GM21825 (cell line): ENCODE measurements at regions not wholly inside any gene's neighbourhood (a gene's known extent, or its start where the extent isn't known, plus 50 kb on each side); places are given as distances from the start of the nearest gene placed in this dataset.

ENCODE experiments used
- ATAC-seq: cut with Tn5 transposase; IDR thresholded peaks from one replicate; pipeline ENCODE4 v1.9.1; 2021; ENCODE audit warnings: mild to moderate bottlenecking, moderate library complexity; ENCODE audit not compliant: unreplicated experiment

- ATAC-seq, result no peak
These were observed 304.4 kb upstream of the ADGRL2 start for GRCh38 chr1:81496349-81496748.

GRCh38 chr1:81493102-81493869 lies 307.4 kb upstream of the ADGRL2 start:
- no peak for ATAC-seq

- ATAC-seq, result no peak
These were observed 308.1 kb upstream of the ADGRL2 start for GRCh38 chr1:81492628-81493027.

- ATAC-seq, result no peak
These were observed 310.1 kb upstream of the ADGRL2 start for GRCh38 chr1:81490614-81491013.

GRCh38 chr1:81489372-81489934 lies 311.3 kb upstream of the ADGRL2 start:
- ATAC-seq, result no peak

GRCh38 chr1:81484284-81484683 lies 316.4 kb upstream of the ADGRL2 start:
- ATAC-seq, result no peak

- no peak for ATAC-seq
These were observed 322.5 kb upstream of the ADGRL2 start for GRCh38 chr1:81478219-81478618.

GRCh38 chr1:81477710-81478109 lies 323.0 kb upstream of the ADGRL2 start:
- no peak for ATAC-seq

- no peak for ATAC-seq
These were observed 328.3 kb upstream of the ADGRL2 start for GRCh38 chr1:81472387-81472786.

GRCh38 chr1:81471255-81471654 lies 329.5 kb upstream of the ADGRL2 start:
- no peak for ATAC-seq

GRCh38 chr1:81470275-81470674 lies 330.5 kb upstream of the ADGRL2 start:
- no peak for ATAC-seq

- no peak for ATAC-seq
These were observed 333.4 kb upstream of the ADGRL2 start for GRCh38 chr1:81467383-81467782.

GRCh38 chr1:81466961-81467360 lies 333.8 kb upstream of the ADGRL2 start:
- no peak for ATAC-seq

GRCh38 chr1:81463936-81464837 lies 336.5 kb upstream of the ADGRL2 start:
- no peak for ATAC-seq

- ATAC-seq, result no peak
These were observed 341.7 kb upstream of the ADGRL2 start for GRCh38 chr1:81459043-81459442.

GRCh38 chr1:81458186-81458585 lies 342.5 kb upstream of the ADGRL2 start:
- ATAC-seq, result no peak

GRCh38 chr1:81455481-81455880 lies 345.3 kb upstream of the ADGRL2 start:
- ATAC-seq, result no peak

- ATAC-seq, result no peak
These were observed 346.8 kb upstream of the ADGRL2 start for GRCh38 chr1:81453971-81454370.

GRCh38 chr1:81453367-81453703 lies 347.4 kb upstream of the ADGRL2 start:
- ATAC-seq, result no peak

- no peak for ATAC-seq
These were observed 347.9 kb upstream of the ADGRL2 start for GRCh38 chr1:81452693-81453366.

- ATAC-seq, result no peak
These were observed 350.9 kb upstream of the ADGRL2 start for GRCh38 chr1:81449786-81450185.
